ENCODE measurements at regions not wholly inside any gene's neighbourhood (a gene's known extent, or its start where the extent isn't known, plus 50 kb on each side); places are given as distances from the start of the nearest gene placed in this dataset.

DNA sequence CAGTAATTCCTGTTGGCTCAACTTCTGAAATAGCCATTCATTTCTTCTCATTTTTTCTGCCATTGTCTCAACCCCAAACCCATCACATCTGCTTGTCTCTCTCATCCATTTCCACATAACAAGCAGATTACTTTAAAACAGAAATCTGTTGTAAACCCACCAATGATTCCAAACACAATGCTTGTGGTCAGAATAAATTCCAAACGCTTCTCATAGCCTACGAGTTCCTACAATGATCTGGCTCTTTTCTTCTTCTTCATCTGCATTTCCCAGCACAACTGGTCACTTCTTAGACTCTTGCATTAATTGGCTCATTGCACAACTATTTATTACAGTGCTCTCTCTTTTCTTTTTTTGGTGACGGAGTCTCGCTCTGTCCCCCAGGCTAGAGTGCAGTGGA, 364.1 kb downstream of the GATA3 start:
- no peak for DNase-seq (ENCODE audit: low read depth, low spot score)

DNA sequence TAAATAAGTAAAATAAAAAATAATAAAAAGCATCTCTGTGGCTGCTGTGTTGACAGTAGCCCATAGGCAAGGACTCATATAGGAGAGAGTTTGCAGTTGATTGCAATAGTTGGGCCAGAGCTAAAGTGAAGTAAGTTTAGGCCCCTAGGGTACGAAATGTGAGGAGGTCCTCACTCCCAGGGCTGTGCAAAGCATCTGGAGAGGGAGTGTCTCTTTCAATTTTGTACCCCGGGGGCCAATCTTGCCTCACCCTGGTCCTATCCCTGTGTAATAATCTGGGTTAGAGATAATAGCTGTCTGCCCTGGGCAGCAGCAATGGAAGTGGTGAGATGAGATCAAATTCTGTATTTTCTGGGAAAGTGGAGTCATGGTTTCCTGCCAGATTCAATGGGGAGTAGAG, 365.7 kb downstream of the GATA3 start:
- DNase-seq (ENCODE audit: low read depth, low spot score), result no peak

GRCh38 chr10:8424555-8425211, 370.2 kb downstream of the GATA3 start:
- no peak for DNase-seq (ENCODE audit: low read depth, low spot score)

DNA sequence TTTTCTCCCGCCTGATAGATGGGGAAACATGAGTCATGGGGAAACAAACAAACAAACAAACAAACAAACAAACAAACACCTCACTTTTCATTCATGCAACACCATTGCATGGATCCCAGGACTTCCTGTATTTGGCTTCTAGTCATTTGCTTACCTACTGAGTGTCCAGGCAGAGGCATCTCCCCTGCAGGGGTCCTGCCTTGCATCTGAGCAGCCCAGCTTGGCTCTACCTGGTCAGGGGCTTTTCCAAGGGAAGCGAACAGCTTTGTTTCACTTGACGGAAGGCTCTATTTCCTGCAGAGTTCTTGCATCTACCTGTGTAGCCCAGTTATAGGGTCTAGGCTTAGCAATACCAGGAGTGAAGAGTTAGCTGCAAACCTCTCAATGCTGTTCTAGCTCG, 374.2 kb downstream of the GATA3 start:
- no peak for DNase-seq (ENCODE audit: low read depth, low spot score)

DNA sequence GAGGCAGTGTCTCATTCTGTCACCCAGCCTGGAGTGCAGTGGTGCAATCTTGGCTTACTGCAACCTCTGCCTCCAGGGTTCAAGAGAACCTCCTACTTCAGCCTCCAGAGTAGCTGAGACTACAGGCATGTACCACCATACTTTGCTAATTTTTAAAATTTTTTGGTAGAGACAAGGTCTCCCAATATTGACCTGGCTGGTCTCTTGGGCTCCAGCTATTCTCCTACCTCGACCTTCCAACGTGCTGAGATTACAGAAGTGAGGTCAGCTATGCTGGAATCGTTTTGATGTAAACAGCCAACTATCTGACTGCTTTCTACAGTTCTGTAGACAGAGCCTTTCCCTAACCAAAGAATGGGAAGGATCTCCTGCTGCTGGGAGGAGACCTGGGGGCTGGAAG, 375.8 kb downstream of the GATA3 start:
- DNase-seq (ENCODE audit: low read depth, low spot score), result no peak

DNA sequence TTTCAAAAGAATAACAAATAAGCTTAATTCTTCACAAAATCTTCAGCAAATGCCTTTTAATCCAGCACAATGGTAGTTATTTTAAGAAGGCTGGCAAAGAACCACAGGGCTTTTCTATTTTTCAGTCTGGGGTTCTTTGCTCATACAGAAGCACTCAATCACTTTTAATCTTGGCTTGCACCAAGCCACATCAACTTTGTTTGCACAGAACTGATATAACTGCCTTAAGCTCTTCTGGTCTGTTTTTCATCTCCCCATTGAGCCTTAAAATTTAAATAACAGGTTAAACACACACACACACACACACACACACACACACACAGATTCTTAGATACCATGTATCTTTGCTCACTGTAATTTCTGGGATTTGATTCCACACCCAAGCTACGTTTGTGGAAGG, 377.0 kb downstream of the GATA3 start:
- no peak for DNase-seq (ENCODE audit: low read depth, low spot score)

DNA sequence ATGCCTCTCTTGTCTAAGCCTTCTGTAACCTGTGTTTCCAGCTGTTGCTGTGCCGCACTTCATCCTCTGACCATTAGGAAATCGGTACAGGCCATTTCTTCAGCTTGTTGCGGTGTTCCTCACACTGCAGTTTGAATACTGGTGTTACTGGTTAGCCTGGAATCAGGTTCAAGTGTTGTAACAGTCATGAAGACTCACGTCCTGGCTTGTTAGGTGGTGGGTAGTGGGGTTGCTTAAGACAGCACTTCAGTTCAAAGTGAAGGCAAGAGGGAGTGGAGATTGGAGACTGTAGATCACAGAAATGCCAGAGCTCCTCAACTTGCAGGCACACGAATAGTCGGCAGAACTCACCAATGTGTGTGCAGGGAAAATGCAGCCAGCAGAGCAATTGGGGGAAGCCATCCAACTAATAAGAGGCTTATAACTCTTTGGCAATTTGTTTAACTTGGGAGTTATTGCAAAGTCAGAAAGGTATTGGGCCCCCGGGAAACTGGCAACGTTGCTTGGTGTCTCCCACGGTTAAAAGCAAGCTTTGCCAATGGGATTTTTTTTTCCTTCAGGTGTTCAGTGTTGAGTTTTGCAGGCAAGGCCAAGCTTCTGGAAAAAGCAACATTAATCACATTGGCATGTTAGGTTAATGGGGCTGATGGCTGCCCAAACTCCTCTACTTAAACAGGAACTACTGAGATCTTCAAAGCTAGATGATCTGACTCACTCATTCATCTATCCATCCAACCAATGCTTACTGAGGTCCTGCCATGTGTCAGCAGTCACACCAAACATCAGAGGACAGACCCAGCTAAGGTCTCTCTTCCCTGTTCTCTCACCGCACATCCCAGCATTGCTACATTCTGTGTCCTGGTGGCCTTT, 380.9 kb downstream of the GATA3 start:
- no peak for DNase-seq (ENCODE audit: low read depth, low spot score)

- no peak for DNase-seq (ENCODE audit: low read depth, low spot score)
These were observed 383.4 kb downstream of the GATA3 start for GRCh38 chr10:8437896-8438295.

DNA sequence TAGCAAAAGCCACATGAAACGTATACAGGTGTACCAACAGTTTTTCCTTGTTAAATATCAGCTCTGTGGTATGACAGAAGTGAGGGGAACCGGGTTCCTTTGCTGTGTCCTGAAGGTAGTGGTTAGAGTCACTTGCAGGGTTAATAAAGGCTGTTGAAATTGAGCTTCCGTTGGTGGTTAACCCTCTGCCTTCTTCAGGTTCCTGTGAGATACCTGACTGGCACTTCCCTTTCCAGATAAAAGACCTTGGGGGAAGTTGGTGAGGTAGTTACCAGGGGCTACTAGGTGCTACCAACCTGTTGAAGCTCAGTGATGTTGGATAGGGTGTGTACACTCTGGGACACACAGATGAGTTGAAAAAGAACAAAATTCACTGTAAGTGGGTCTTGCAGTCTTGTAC, 384.1 kb downstream of the GATA3 start:
- no peak for DNase-seq (ENCODE audit: low read depth, low spot score)

- no peak for DNase-seq (ENCODE audit: low read depth, low spot score)
These were observed 384.6 kb downstream of the GATA3 start for GRCh38 chr10:8439040-8439439.

DNA sequence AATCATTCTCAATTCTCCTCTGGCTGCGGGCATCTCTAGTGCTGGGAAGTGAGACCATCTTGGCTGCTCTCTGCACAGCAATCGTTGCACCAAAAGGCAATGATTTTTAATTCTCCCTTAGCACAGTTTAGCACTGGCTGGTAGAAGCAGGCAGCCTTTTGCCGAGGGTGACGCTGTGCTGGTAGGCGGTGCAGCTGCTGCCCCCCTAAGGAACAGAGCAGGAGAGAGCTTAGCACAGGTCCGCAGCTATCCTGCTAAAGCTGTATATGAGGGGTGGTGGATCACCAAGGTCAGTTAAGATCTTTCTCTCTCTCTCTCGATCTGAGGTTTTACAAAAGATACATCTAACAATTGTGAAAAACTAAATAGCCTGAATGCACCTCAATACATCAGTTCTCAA, 390.1 kb downstream of the GATA3 start:
- DNase-seq (ENCODE audit: low read depth, low spot score), result no peak

DNA sequence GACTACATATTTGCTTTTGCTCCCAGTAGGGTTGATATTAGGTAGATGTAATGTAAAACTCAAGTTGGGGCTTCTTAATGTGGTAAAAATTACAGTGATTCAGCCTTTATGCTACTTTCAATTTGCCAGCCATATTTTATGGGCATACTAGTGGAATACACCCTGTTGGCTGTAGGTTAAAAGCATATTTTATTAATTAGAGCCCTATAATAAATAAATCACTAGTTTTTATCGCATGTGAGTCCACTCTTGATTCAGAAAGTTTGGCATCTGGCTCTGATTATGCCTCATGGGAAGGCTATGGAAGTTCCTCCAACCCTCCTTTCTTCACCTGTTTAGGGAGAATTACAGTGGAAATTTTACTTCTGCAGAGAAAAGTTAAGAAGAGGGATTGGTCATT, 390.9 kb downstream of the GATA3 start:
- DNase-seq (ENCODE audit: low read depth, low spot score), result no peak

GRCh38 chr10:8449909-8450308, 395.4 kb downstream of the GATA3 start:
- DNase-seq (ENCODE audit: low read depth, low spot score), result no peak

DNA sequence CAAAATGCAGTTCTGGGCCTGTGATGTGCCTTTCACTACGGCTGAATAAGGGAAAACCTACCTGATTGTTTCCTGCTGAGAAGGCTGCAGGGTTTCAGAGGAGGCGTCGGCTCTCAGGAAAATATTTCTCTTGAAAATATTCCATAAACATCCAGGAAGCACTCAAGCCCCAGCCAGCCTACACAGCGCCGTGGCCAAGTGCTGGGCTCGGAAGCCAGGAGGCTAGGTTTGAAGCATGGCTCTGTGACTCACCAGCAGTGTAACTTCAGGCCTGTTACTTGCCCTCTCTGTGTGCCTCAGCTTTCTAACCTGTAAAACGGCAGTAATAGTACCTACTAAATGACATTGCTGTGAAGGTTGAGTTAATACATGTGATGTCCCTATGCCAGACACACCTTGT, 399.1 kb downstream of the GATA3 start:
- DNase-seq (ENCODE audit: low read depth, low spot score), result no peak

- no peak for DNase-seq (ENCODE audit: low read depth, low spot score)
These were observed 399.9 kb downstream of the GATA3 start for GRCh38 chr10:8454357-8454756.

DNA sequence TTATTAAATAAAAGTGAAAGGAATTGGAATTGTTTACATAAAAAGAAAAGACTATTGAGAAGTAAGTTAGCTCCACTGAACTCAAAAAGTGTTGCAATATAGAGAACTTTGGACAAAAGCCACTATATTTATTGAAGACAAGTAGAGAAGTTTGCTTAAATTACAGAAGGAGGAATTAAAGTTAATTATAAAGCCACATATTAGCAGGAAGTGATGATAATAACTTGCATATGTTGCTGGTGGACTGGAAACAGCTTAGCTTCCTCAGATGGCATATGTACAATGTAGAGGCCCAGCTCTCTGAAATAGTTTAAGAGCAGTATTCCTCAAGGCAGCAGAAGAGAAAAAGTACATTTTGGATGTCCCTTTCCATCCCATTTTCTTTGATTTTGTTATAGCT, 400.7 kb downstream of the GATA3 start:
- no peak for DNase-seq (ENCODE audit: low read depth, low spot score)

DNA sequence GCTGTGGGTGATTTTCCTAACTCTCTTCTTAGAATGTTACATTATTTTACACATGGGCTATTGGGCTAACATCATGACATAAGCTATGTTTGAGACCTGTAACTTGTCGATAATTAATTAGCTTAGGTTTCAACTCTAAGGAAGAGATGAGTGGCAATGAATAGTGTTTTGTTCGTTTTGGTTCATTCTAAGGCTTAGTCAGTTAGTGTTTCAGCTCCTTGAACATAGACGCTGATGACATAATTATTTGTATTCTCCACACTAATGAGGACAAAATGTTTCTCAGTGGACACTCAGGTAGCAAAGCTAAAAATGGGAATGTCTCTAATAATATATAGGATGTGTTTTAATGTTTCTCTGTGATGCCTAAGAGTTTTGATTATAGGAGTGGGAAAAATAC, 401.9 kb downstream of the GATA3 start:
- no peak for DNase-seq (ENCODE audit: low read depth, low spot score)

DNA sequence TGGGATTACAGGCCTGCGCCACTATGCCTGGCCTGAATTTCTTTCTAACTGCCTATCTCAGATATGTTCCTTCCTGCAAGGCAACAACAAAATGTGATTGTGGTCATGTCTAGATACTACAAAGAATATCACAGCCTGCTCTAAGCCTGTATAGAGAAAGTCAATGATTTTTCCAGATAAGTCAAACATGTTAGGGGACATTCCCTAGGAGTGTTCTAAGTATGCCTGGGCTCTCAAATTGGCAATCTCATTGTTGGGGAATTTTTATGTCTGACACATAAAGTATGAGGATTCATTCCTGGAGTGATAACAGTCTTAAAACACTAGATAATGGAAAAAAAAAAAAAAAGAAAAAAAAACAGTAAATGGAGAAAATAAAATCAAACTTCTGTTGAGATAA, 406.1 kb downstream of the GATA3 start:
- DNase-seq (ENCODE audit: low read depth, low spot score), result no peak

DNA sequence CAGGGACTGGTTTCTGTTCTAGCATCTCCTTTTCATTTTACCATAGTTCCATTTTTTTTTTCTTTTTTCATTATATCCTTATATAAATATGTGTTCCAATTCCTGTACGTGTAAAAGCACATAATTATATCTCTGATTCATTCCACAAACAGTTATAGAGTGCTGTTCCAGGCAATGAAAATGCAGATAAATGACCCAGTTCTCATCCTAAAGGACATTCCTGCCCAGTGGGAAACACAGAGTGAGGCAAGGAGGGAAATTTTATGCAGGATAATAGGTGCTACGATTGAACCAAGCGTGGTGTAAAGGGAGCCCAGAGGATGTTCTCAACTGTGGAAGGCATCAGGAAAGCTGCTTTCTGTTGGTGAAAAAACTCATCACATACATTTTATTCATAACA, 408.1 kb downstream of the GATA3 start:
- no peak for DNase-seq (ENCODE audit: low read depth, low spot score)

- no peak for DNase-seq (ENCODE audit: low read depth, low spot score)
These were observed 409.4 kb downstream of the GATA3 start for GRCh38 chr10:8463853-8464252.

- DNase-seq (ENCODE audit: low read depth, low spot score), result no peak
These were observed 414.0 kb downstream of the GATA3 start for GRCh38 chr10:8468477-8468876.

DNA sequence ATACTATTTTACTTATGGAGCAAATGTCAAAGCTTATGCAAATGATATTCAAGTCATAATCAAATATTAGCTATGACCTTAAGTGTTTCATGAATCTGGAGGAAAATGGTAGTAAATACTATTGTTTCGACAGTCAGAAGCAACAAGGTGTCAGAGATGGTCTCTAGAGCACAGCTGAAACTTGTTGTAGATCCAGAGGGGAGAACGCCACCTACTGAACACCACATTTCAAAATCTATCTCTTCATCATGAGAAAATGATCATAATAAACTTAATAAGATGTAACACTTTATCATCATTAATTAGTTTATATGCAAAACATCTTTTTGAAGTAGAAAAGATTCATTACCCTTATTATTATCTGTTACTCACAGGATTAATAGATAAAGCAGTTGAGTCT, 418.7 kb downstream of the GATA3 start:
- no peak for DNase-seq (ENCODE audit: low read depth, low spot score)

GRCh38 chr10:8477300-8477699, 422.8 kb downstream of the GATA3 start:
- no peak for DNase-seq (ENCODE audit: low read depth, low spot score)

All from iPS DF 19.7 (cell line).